ENCODE measurements at regions not wholly inside any gene's neighbourhood (a gene's known extent, or its start where the extent isn't known, plus 50 kb on each side); places are given as distances from the start of the nearest gene placed in this dataset.

- TF ChIP-seq CTCF (conservative IDR thresholded peaks at IDR 0.05) (no peak), ZFX (IDR thresholded peaks at IDR 0.05) (no peak)
- H3K27ac ChIP-seq, result no peak overlapping the region
Measured at GRCh38 chr12:124502379-124502778, 65.0 kb downstream of the NCOR2 start.

GRCh38 chr12:124501827-124502226 lies 65.6 kb downstream of the NCOR2 start:
- TF ChIP-seq ZFX (IDR thresholded peaks at IDR 0.05), result no peak
- H3K27ac ChIP-seq, result no peak overlapping the region

GRCh38 chr12:124501112-124501561 lies 66.3 kb downstream of the NCOR2 start:
- no peak overlapping the region for H3K27ac ChIP-seq
- no peak for TF ChIP-seq ZFX (IDR thresholded peaks at IDR 0.05)
- no peak for TF ChIP-seq CTCF (conservative IDR thresholded peaks at IDR 0.05)

DNA sequence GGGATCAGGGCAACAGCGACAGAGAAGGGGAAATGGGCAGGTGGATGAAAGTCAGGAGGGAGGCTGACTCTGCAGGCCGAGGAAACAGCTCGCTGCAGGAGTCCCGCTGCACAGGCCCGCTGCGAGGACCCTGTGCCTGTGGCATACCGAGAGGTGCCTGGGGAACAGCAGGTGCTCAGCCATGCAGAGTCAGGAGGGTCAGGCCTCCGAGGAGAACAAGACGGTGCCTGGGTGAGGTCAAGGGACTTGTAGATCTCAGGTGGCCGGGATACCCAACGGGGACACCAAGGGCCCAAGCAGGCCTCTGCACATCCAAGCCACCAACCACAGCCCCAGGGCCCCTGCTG lies 67.5 kb downstream of the NCOR2 start:
- H3K27ac ChIP-seq, result no peak overlapping the region
- no peak for TF ChIP-seq ZFX (IDR thresholded peaks at IDR 0.05)
- TF ChIP-seq CTCF (conservative IDR thresholded peaks at IDR 0.05), result no peak

DNA sequence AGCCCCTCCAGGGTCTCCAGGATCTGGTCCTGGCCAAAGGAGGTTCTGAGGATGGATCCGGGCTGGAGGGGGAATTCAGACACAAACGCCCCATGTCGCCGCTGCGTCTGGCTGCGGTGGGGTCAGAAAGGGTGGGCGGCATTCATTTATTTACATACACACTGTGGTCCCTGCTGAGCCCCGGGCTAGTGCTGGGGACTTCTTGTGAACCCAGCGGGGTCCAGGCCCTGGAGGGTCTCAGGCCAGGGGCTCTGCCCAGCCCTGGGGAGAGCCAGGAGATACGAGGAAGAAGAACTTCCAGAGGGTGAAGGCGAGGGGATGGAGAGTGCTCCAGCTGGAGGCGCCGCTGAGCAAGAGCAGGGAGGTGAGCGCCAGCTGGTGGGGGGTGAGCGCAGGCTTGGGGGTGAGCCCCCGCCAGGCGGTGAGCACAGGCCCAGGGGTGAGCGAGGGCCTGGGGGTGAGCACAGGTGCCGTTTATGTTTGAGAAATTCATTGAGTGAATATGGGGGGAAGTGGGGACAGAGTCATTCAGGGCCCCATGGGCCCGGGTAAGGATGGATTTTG lies 68.1 kb downstream of the NCOR2 start:
- TF ChIP-seq ZFX (IDR thresholded peaks at IDR 0.05) (no peak), CTCF (conservative IDR thresholded peaks at IDR 0.05) (no peak)
- no peak overlapping the region for H3K27ac ChIP-seq

- no peak overlapping the region for H3K27ac ChIP-seq
- TF ChIP-seq CTCF (conservative IDR thresholded peaks at IDR 0.05) (no peak), ZFX (IDR thresholded peaks at IDR 0.05) (no peak)
Measured at GRCh38 chr12:124498275-124499189, 68.9 kb downstream of the NCOR2 start.

GRCh38 chr12:124497658-124498057 lies 69.8 kb downstream of the NCOR2 start:
- TF ChIP-seq ZFX (IDR thresholded peaks at IDR 0.05) (no peak), CTCF (conservative IDR thresholded peaks at IDR 0.05) (no peak)
- H3K27ac ChIP-seq, result no peak overlapping the region

All from C4-2B (cell line).